Common myeloid progenitor, CD34-positive (primary cell): ENCODE measurements at regions not wholly inside any gene's neighbourhood (a gene's known extent, or its start where the extent isn't known, plus 50 kb on each side); places are given as distances from the start of the nearest gene placed in this dataset.
A peak's percentile ranks its signal among the peaks of the same experiment; 100 is the strongest.

Experiments used
- CTCF ChIA-PET: fragments of 350-600 bp; sonication (Branson Sonifier 250); formaldehyde crosslinking; loops from one replicate; lab custom pipeline; 2021; ENCODE audit warnings: antibody characterized with exemption; lab: Charles Lee
- POLR2A ChIA-PET: fragments of 350-600 bp; sonication (Branson Sonifier 250); formaldehyde crosslinking; loops from one replicate; lab custom pipeline; 2021; ENCODE audit warnings: antibody characterized with exemption; lab: Charles Lee
- DNase-seq, 3 donors: peaks; one replicate each; pipeline versions ENCODE4 v3.0.0 to v3.0.0-alpha.2; 2013
- H3K27ac ChIP-seq, 2 experiments: 1 replicate in 1 of 2; 2 replicates in 1 of 2; pipeline ENCODE4 v1.7.0; 2013; ENCODE audit warnings: inconsistent platforms in 2 of 2, low read length in 2 of 2, mild to moderate bottlenecking in 2 of 2, low read depth in 1 of 2, moderate library complexity in 1 of 2; ENCODE audit not compliant: severe bottlenecking in 2 of 2, insufficient read depth in 1 of 2, poor library complexity in 1 of 2
- H3K27me3 ChIP-seq, 5 experiments: replicated peaks in 2 of 5; 1 replicate in 3 of 5; 2 replicates in 2 of 5; pipeline versions ENCODE4 v1.6.1 to v1.7.0; 2013; ENCODE audit warnings: low read length in 4 of 5, mild to moderate bottlenecking in 2 of 5, moderate library complexity in 2 of 5, inconsistent platforms in 1 of 5; ENCODE audit not compliant: insufficient read depth in 5 of 5, control insufficient read depth in 4 of 5
- H3K36me3 ChIP-seq, 4 experiments: 1 replicate in 2 of 4; 2 replicates in 2 of 4; pipeline versions ENCODE4 v1.6.1 to v1.7.0; 2013; ENCODE audit warnings: low read length in 3 of 4, control low read depth in 1 of 4, mild to moderate bottlenecking in 1 of 4; ENCODE audit not compliant: control insufficient read depth in 4 of 4, insufficient read depth in 4 of 4
- H3K4me1 ChIP-seq, 4 experiments: 1 replicate in 3 of 4; 2 replicates in 1 of 4; pipeline versions ENCODE4 v1.6.1 to v1.7.1; 2013; ENCODE audit warnings: low read length in 3 of 4, mild to moderate bottlenecking in 3 of 4, control low read depth in 1 of 4, inconsistent platforms in 1 of 4, moderate library complexity in 1 of 4; ENCODE audit not compliant: control insufficient read depth in 4 of 4, insufficient read depth in 4 of 4; ENCODE audit errors: control extremely low read depth in 1 of 4
- H3K4me3 ChIP-seq, 7 experiments: 1 replicate in 4 of 7; 2 replicates in 3 of 7; pipeline versions ENCODE4 v1.5.1 to v1.7.0; 2013; ENCODE audit warnings: mild to moderate bottlenecking in 7 of 7, low read length in 6 of 7, moderate library complexity in 6 of 7, inconsistent platforms in 2 of 7, low read depth in 2 of 7, control low read depth in 1 of 7; ENCODE audit not compliant: insufficient read depth in 4 of 7, control insufficient read depth in 1 of 7; ENCODE audit errors: extremely low read depth in 1 of 7
- H3K9me3 ChIP-seq, 5 experiments: 1 replicate in 4 of 5; 2 replicates in 1 of 5; pipeline versions ENCODE4 v1.6.1 to v1.7.1; 2013; ENCODE audit warnings: low read length in 4 of 5, mild to moderate bottlenecking in 2 of 5, inconsistent platforms in 1 of 5, low read depth in 1 of 5, moderate library complexity in 1 of 5; ENCODE audit not compliant: control insufficient read depth in 4 of 5, insufficient read depth in 2 of 5; ENCODE audit errors: control extremely low read depth in 1 of 5
- WGBS: methylation state at CpG from one replicate; pipeline ENCODE4 v1.1.5; 2013; ENCODE audit not compliant: insufficient coverage; 5-methylcytosine and 5-hydroxymethylcytosine counted together

- WGBS = no CpG with 5 or more reads among the region's 2 CpGs
- no peak for DNase-seq
- ChIA-PET POLR2A (no interaction called here), CTCF (no interaction called here)
- Histone ChIP-seq H3K27ac (no peak overlapping the region), H3K4me1 (peaks cover 0 to 14% (median 0%) of the 10 kb centered on the region in 4 experiments), H3K4me3 (no peak overlapping the region), H3K36me3 (no peaks in the 10 kb centered on the region), H3K9me3 (no peaks in the 10 kb centered on the region), H3K27me3 (no peaks in the 10 kb centered on the region)
These were observed 343.0 kb downstream of the NYAP2 start for GRCh38 chr2:225742487-225742886.

- H3K27me3 ChIP-seq = no peaks in the 10 kb centered on the region
- 100% methylated on average over 3 of the region's 3 CpGs for WGBS
- H3K36me3 ChIP-seq = no peaks in the 10 kb centered on the region
- CTCF ChIA-PET = no interaction called here
- no peaks in the 10 kb centered on the region for H3K9me3 ChIP-seq
- H3K27ac ChIP-seq = no peak overlapping the region
- peaks cover 0 to 18% (median 0%) of the 10 kb centered on the region in 4 experiments for H3K4me1 ChIP-seq
- H3K4me3 ChIP-seq = no peak overlapping the region
- no peak for DNase-seq
- POLR2A ChIA-PET = no interaction called here
These were observed 340.6 kb downstream of the NYAP2 start for GRCh38 chr2:225740086-225740485.

- Histone ChIP-seq H3K4me1 (peaks cover 0 to 18% (median 0%) of the 10 kb centered on the region in 4 experiments), H3K36me3 (no peaks in the 10 kb centered on the region), H3K27me3 (no peaks in the 10 kb centered on the region), H3K9me3 (no peaks in the 10 kb centered on the region), H3K27ac (no peak overlapping the region), H3K4me3 (no peak overlapping the region)
- CTCF ChIA-PET = no interaction called here
- peak in 2 of 3 donors; percentile 15 to 36 for DNase-seq
- WGBS = 100% methylated on average over 2 of the region's 2 CpGs
- POLR2A ChIA-PET = no interaction called here
These were observed 339.8 kb downstream of the NYAP2 start for GRCh38 chr2:225739328-225739727.

- DNase-seq = no peak
- no peaks in the 10 kb centered on the region for H3K36me3 ChIP-seq
- H3K27me3 ChIP-seq = no peaks in the 10 kb centered on the region
- WGBS = no CpG with 5 or more reads among the region's 1 CpG
- no peaks in the 10 kb centered on the region for H3K9me3 ChIP-seq
- peaks cover 0 to 18% (median 0%) of the 10 kb centered on the region in 4 experiments for H3K4me1 ChIP-seq
- ChIA-PET CTCF (no interaction called here), POLR2A (no interaction called here)
- H3K27ac ChIP-seq = no peak overlapping the region
- H3K4me3 ChIP-seq = no peak overlapping the region
These were observed 339.2 kb downstream of the NYAP2 start for GRCh38 chr2:225738735-225739134.

GRCh38 chr2:225737556-225737955 is 338.0 kb downstream of the NYAP2 start:
- peak in 2 of 3 donors; percentile 12 to 33 for DNase-seq
- no CpG with 5 or more reads among the region's 1 CpG for WGBS
- H3K4me1 ChIP-seq = peaks cover 0 to 18% (median 0%) of the 10 kb centered on the region in 4 experiments
- no peaks in the 10 kb centered on the region for H3K36me3 ChIP-seq
- POLR2A ChIA-PET = no interaction called here
- H3K27ac ChIP-seq = no peak overlapping the region
- CTCF ChIA-PET = no interaction called here
- H3K9me3 ChIP-seq = no peaks in the 10 kb centered on the region
- no peak overlapping the region for H3K4me3 ChIP-seq
- no peaks in the 10 kb centered on the region for H3K27me3 ChIP-seq

- H3K27me3 ChIP-seq = no peaks in the 10 kb centered on the region
- H3K9me3 ChIP-seq = no peaks in the 10 kb centered on the region
- H3K4me1 ChIP-seq = peaks cover 0 to 18% (median 0%) of the 10 kb centered on the region in 4 experiments
- no peak overlapping the region for H3K27ac ChIP-seq
- no CpG with 5 or more reads among the region's 3 CpGs for WGBS
- POLR2A ChIA-PET = no interaction called here
- CTCF ChIA-PET = interaction anchor here (1.1 kb wide), 1 partner anchor 9 kb away, joined by 4 read pairs; no protein-coding TSS in a partner anchor
- no peak overlapping the region for H3K4me3 ChIP-seq
- DNase-seq = peak in 2 of 3 donors; percentile 34 to 42
- no peaks in the 10 kb centered on the region for H3K36me3 ChIP-seq
These were observed 336.3 kb downstream of the NYAP2 start for GRCh38 chr2:225735844-225736243.

- POLR2A ChIA-PET = interaction anchor here (0.6 kb wide), 1 partner anchor 869 kb away, joined by 3 read pairs; no protein-coding TSS in a partner anchor
- H3K4me3 ChIP-seq = no peak overlapping the region
- no peaks in the 10 kb centered on the region for H3K9me3 ChIP-seq
- CTCF ChIA-PET = no interaction called here
- H3K36me3 ChIP-seq = no peaks in the 10 kb centered on the region
- 7% methylated on average over 3 of the region's 3 CpGs for WGBS
- H3K27me3 ChIP-seq = no peaks in the 10 kb centered on the region
- H3K4me1 ChIP-seq = peaks cover 0 to 10% (median 1%) of the 10 kb centered on the region in 4 experiments
- no peak overlapping the region for H3K27ac ChIP-seq
- peak in 2 of 3 donors; percentile 13 to 36 for DNase-seq
These were observed 326.2 kb downstream of the NYAP2 start for GRCh38 chr2:225725726-225726125.
